Stimulated activated CD4-positive, alpha-beta T cell treated with anti-CD3 and anti-CD28 coated beads, Interleukin-1b, Interleukin-23, amount 100 ng/mL, for 24 hours (primary cell): ENCODE measurements at regions not wholly inside any gene's neighbourhood (a gene's known extent, or its start where the extent isn't known, plus 50 kb on each side); places are given as distances from the start of the nearest gene placed in this dataset.

Experiments
- DNase-seq, 4 experiments: peaks; one replicate each; pipeline ENCODE4 v3.0.0-alpha.2; 2020; ENCODE audit warnings: low read depth in 4 of 4, low spot score in 1 of 4

DNA sequence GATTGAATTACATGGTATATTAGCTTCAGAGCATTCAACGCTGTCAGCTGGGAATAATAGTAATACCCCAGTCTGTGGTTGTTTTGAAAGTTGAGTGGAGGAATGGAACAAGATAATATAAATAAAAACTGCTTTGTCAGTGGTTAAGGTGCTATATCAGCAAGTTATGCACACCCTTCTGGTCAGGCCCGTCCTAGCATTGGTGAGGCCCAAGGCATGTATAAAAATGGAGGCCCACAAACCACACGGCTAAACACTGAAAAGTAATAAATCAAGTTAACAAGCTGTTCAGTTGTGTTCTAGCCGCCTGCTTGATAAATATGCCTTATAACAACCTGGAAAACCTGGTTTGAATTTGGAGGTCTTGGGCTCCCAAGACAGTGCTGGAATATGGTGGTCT lies 77.4 kb downstream of the PSMG1 start:
- no peak for DNase-seq

DNA sequence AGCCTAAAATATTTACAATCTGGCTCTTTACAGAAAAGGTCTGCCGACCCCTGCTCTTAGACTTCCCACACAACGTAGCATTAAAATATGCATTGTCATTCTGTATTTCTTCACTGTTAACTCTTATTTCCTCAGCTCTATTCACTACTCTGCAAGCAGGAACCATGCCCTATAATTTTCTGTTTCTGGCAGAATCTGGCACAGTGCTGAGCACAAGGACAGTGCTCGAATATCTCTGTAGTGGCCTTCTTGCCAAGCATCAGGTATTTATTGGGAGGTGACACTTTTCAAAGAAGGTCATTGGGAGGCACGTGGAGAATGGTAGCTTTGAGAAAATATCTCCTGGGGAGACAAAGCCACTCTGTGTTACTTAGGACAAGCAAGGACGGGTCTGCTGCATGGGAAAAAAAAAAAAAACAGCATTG lies 77.9 kb downstream of the PSMG1 start:
- no peak for DNase-seq

DNA sequence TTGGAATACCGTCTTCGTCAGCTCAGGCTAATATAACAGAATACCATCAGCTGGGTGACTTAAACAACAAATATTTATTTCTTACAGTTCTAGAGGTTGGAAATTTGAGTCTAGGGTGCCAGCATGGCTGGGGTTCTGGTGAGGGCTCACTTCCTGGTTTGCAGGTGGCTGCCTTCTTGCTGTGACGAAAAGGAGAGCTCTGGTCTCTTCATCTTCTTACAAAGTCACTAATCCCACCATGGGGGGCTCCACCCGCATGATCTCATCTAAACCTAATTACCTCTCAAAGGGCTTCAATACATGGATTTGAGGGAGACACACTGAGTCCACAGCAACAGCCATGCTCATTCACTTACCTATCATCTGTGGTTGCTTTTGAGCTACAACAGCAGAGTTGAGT lies 78.3 kb downstream of the PSMG1 start:
- no peak for DNase-seq

GRCh38 chr21:39103689-39104088 lies 79.6 kb downstream of the PSMG1 start:
- no peak for DNase-seq

DNA sequence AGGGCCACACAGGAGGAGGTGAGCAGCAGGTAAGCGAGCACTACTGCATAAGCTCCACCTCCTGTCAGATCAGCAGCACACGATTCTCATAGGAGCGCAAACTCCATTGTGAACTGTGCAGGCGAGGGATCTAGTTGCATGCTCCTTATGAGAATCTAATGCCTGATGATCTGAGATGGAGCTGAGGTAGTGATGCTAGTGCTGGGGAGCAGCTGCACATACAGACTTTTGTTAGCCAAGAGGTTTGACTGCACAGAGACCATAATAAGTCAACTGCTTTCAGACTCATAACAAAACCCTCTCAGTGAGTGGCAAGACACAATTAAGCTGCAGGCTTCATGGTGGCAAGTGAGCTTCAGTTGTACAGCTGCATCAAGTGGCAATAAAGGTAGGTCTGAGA lies 83.4 kb downstream of the PSMG1 start:
- DNase-seq, result no peak

GRCh38 chr21:39098696-39099200 lies 84.5 kb downstream of the PSMG1 start:
- no peak for DNase-seq

DNA sequence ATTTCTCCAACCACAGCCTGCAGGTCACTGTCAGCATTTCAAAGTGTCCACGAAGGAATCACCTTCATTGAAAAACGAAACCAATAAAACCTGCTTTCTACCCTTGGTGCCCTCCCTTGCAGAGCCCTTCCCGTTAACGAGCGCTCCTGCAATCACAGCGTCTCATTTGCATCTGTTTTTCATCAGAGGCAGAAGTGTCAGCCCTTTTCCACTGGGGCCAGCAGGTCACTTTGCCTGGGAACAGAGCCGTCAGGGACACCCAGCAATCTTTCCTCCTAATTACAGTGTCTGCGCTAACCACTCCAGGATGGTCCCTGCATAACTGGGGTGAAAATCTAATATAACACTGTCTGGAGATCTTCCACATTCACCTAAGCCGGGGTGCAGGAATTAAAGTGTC lies 85.3 kb downstream of the PSMG1 start:
- no peak for DNase-seq

- DNase-seq, result no peak
Observed at GRCh38 chr21:39097335-39097861, 85.9 kb downstream of the PSMG1 start.

- no peak for DNase-seq
Observed at GRCh38 chr21:39096754-39097153, 86.5 kb downstream of the PSMG1 start.

- DNase-seq, result no peak
Observed at GRCh38 chr21:39095681-39096080, 87.6 kb downstream of the PSMG1 start.

- no peak for DNase-seq
Observed at GRCh38 chr21:39094847-39095579, 88.2 kb downstream of the PSMG1 start.

GRCh38 chr21:39094087-39094780 lies 89.0 kb downstream of the PSMG1 start:
- DNase-seq, result no peak

- DNase-seq, result no peak
Observed at GRCh38 chr21:39093526-39093925, 89.7 kb downstream of the PSMG1 start.

- DNase-seq, result no peak
Observed at GRCh38 chr21:39088831-39089380, 94.3 kb downstream of the PSMG1 start.

DNA sequence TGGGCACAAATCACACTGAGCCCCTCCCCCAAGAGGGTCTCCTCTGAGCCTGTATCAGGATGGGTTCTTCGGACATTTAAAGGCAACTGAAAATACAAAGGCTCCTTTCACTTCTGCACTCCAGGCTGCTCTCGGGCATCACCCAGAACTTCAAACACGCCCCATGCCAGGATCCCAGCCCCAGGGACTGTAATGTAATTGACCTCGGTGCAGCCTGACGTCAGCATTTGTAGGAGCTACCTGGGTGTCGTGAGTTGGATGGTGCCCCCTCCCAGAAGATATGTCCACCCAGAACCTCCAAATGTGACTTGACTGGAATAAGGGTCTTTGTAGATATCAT lies 95.2 kb downstream of the PSMG1 start:
- no peak for DNase-seq

DNA sequence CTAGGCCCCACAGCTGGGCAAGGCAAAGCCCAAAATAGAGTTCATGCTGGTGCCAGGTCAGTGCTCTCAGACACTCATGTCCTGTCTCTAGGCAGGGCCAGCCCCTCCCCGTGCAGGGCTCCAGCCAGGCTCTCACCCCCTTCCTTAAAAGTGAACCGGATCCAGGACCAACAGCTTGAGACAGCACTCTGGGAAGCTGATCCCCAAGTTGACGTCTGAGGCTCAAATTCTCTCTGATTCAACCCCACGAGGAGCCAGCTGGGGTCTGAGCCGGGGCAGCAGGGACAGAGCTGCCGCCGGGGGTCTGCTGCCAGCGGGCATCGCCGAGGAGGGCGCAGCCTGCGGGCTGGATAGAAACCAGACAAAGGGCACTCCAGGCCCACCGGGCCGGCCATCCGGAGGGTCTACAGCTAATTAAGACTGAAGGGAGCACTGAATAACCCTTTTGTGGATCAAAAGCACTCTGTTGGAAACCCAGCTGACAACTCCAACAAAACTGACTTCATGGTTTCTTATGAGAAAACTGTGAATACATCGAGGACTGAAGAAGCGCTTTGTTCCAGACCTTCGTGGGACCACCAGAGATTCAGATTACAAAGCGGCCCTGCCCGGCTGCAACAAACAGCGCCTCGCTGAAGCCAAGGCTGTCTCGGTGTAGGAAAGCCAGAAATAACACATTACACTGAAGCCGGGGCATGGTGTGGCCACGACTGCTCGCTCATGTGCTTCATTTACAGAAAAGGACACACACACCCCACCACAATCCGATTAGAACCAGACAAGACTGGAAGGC lies 95.8 kb downstream of the PSMG1 start:
- no peak for DNase-seq

GRCh38 chr21:39086547-39086946 lies 96.7 kb downstream of the PSMG1 start:
- DNase-seq, result no peak

- no peak for DNase-seq
Observed at GRCh38 chr21:39085843-39086405, 97.3 kb downstream of the PSMG1 start.

DNA sequence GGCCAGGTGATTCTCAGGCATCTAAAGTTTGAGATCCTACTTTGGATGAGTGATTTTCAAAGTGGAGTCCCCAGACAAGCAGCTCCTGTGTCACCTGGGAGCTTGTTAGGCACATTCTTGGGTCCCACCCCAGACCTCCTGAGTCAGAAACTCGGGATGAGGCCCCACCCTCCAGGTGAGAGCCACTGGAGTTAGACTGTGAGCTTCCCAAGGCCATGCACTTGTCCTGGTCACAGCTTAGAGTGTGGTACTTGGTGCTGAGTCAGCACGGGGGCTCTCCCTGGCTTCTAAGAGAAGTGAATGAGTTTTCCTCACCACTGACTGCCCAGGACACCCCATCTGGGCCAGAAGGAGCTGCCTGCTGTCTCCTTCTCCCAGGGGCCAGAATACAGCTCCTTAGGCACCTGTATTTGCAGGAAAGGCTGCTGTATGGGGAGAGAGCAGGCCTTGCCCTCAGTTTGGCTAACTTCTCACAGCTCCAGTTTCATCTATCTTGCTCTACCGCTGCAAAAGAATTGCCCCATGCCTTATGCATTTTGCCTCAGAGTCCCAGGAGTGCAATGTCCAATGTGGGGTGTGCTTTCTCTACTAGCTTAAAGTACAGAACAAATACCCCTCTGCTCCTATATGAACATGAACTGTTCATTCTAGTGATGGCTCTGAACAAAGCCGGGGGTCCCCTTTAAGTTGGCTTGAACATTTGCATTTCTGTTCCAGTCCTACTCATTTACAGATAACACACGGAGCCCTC lies 98.1 kb downstream of the PSMG1 start:
- DNase-seq, result no peak

GRCh38 chr21:39084073-39084472 lies 99.2 kb downstream of the PSMG1 start:
- DNase-seq, result no peak
